ENCODE measurements at regions not wholly inside any gene's neighbourhood (a gene's known extent, or its start where the extent isn't known, plus 50 kb on each side); places are given as distances from the start of the nearest gene placed in this dataset.

DNA sequence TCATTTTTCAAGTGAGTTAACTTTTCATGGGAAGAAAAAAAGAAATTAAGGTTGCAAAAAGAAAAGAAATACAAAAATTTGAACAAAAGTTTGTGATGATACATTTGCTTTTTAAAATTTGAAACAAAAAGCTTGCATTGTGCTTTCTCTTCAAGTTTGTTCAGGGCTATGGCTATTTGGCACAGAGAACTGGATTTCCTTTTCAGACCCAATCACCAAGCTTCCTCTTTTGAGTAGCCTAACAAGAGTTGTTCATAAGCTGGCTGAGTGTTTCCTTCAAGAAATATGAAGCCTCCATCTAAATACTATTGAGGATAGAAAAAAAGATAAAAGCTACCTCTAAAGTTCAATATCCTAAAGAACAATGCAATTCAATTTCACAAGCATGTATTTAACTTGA, 787.8 kb downstream of the LIG4 start:
- TF ChIP-seq, protein P1, sequence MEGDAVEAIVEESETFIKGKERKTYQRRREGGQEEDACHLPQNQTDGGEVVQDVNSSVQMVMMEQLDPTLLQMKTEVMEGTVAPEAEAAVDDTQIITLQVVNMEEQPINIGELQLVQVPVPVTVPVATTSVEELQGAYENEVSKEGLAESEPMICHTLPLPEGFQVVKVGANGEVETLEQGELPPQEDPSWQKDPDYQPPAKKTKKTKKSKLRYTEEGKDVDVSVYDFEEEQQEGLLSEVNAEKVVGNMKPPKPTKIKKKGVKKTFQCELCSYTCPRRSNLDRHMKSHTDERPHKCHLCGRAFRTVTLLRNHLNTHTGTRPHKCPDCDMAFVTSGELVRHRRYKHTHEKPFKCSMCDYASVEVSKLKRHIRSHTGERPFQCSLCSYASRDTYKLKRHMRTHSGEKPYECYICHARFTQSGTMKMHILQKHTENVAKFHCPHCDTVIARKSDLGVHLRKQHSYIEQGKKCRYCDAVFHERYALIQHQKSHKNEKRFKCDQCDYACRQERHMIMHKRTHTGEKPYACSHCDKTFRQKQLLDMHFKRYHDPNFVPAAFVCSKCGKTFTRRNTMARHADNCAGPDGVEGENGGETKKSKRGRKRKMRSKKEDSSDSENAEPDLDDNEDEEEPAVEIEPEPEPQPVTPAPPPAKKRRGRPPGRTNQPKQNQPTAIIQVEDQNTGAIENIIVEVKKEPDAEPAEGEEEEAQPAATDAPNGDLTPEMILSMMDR (conservative IDR thresholded peaks at IDR 0.05), result no peak
- no peak for TF ChIP-seq ZFX (IDR thresholded peaks at IDR 0.05)

All from C4-2B (cell line).